ENCODE measurements at regions not wholly inside any gene's neighbourhood (a gene's known extent, or its start where the extent isn't known, plus 50 kb on each side); places are given as distances from the start of the nearest gene placed in this dataset.

DNA sequence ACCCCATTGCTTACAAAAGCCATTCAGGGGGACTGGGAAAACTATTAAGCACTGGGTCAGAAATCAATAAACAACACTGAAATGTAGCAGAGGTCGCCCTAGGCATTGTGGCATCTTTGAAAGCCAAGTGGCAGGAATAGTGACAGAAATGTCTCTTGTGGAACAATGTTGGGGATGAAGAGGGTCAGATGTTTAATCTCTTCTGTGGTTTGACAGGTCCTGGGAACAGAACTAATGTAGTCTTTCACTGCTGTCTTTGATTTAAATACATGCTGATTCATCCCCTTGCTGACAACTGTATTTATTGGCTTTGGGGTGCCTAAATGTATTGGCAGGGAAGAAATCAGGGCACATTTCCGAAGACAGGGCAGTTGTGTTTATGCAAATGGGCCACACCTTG lies 194.8 kb downstream of the ATG4C start:
- no peak for TF ChIP-seq CTCF (IDR thresholded peaks at IDR 0.05; ENCODE audit: insufficient read depth, low read length, poor library complexity, severe bottlenecking)
- DNase-seq (ENCODE audit: extremely low read depth, insufficient read length): no peak
- Histone ChIP-seq H3K27me3 (replicated peaks; ENCODE audit: control insufficient read depth, insufficient read depth, low read length) (no peaks in the 10 kb centered on the region), H3K4me3 (replicated peaks; ENCODE audit: low read depth, low read length) (no peak overlapping the region), H3K36me3 (ENCODE audit: control insufficient read depth, insufficient read depth, low read length) (no peaks in the 10 kb centered on the region)

- no peaks in the 10 kb centered on the region for H3K27me3 ChIP-seq (replicated peaks; ENCODE audit: control insufficient read depth, insufficient read depth, low read length)
- H3K36me3 ChIP-seq (ENCODE audit: control insufficient read depth, insufficient read depth, low read length): no peaks in the 10 kb centered on the region
- no peak overlapping the region for H3K4me3 ChIP-seq (replicated peaks; ENCODE audit: low read depth, low read length)
- no peak for TF ChIP-seq CTCF (IDR thresholded peaks at IDR 0.05; ENCODE audit: insufficient read depth, low read length, poor library complexity, severe bottlenecking)
- no peak for DNase-seq (ENCODE audit: extremely low read depth, insufficient read length)
Measured at GRCh38 chr1:62981434-62981833, 197.5 kb downstream of the ATG4C start.

DNA sequence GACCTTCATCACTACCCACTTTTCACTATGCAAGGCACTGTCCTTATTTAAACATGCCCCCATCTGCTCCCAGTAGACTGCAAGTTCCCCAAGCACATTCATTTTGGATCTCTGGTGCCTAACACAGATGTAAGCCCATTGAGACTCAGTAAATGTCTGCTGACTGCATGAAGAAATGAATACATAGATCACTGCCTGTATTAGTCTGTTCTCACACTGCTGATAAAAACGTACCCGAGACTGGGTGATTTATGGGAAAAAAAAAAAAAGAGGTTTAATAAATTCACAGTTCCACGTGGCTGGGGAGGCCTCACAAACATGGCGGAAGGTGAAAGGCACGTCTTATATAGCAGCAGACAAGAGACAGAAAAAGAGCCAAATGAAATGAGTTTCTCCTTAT lies 204.9 kb downstream of the ATG4C start:
- Histone ChIP-seq H3K27me3 (replicated peaks; ENCODE audit: control insufficient read depth, insufficient read depth, low read length) (no peaks in the 10 kb centered on the region), H3K4me3 (replicated peaks; ENCODE audit: low read depth, low read length) (no peak overlapping the region), H3K36me3 (ENCODE audit: control insufficient read depth, insufficient read depth, low read length) (no peaks in the 10 kb centered on the region)
- no peak for TF ChIP-seq CTCF (IDR thresholded peaks at IDR 0.05; ENCODE audit: insufficient read depth, low read length, poor library complexity, severe bottlenecking)
- DNase-seq (ENCODE audit: extremely low read depth, insufficient read length): no peak

DNA sequence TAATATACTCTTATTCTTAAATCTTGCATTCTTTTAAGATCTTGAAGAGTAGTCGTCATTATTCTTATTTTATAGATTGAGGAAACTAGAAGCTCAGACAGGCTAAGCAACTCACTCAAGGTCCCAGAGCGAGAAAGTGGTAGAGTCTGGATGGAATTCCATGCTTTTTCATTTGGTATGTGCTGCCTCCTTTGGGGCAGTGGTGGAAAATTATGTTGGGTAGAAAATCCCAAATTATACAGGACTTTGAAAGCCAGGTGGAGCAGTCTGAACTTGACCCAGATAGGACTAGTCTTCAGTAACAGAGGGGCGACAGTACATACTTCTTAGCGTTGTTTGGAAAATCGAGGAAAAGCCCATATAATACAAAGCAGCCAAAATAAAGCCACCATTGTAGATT lies 205.6 kb downstream of the ATG4C start:
- no peak for TF ChIP-seq CTCF (IDR thresholded peaks at IDR 0.05; ENCODE audit: insufficient read depth, low read length, poor library complexity, severe bottlenecking)
- DNase-seq (ENCODE audit: extremely low read depth, insufficient read length): no peak
- Histone ChIP-seq H3K27me3 (replicated peaks; ENCODE audit: control insufficient read depth, insufficient read depth, low read length) (no peaks in the 10 kb centered on the region), H3K4me3 (replicated peaks; ENCODE audit: low read depth, low read length) (no peak overlapping the region), H3K36me3 (ENCODE audit: control insufficient read depth, insufficient read depth, low read length) (no peaks in the 10 kb centered on the region)

DNA sequence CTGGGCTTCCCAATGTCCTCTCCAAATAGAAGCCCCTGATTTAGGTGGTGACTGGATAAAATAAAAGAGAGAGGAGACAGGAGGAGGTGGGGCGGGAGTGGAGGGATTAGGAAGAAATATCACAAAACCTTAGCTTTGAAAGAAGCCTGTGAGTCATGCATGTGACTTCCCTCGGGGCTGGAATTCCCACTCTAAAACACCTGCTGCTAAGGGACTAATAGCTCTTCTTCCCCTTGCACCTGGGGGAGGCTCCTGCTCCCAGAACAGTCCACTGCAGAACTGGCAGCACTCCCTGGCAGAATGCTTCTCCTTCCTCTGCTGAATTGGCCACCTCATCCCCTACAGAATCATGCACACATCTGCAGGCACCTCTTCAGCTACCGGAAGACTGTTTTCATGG lies 207.2 kb downstream of the ATG4C start:
- DNase-seq (ENCODE audit: extremely low read depth, insufficient read length): no peak
- no peak overlapping the region for H3K4me3 ChIP-seq (replicated peaks; ENCODE audit: low read depth, low read length)
- no peaks in the 10 kb centered on the region for H3K36me3 ChIP-seq (ENCODE audit: control insufficient read depth, insufficient read depth, low read length)
- no peaks in the 10 kb centered on the region for H3K27me3 ChIP-seq (replicated peaks; ENCODE audit: control insufficient read depth, insufficient read depth, low read length)
- TF ChIP-seq CTCF (IDR thresholded peaks at IDR 0.05; ENCODE audit: insufficient read depth, low read length, poor library complexity, severe bottlenecking): no peak

DNA sequence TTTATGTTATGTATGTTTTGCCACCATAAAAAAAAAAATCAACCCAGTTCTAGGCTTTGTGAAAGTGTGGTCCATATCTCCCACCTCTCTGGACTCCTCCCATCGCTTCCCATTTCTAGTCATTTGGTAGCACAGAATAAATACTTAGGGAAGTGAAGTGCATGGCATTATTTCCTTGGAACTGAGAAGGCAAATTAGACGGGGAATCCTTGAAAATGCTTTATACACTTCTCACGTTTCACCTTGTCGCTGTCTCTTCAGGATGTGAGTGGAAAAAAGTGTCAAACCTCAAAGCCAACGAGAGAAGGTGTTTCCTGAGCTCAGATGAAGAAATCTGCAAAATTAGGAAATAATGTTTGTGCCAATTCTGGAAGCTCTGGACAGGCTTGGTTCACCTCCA lies 209.9 kb downstream of the ATG4C start:
- Histone ChIP-seq H3K4me3 (replicated peaks; ENCODE audit: low read depth, low read length) (no peak overlapping the region), H3K36me3 (ENCODE audit: control insufficient read depth, insufficient read depth, low read length) (no peaks in the 10 kb centered on the region), H3K27me3 (replicated peaks; ENCODE audit: control insufficient read depth, insufficient read depth, low read length) (no peaks in the 10 kb centered on the region)
- no peak for DNase-seq (ENCODE audit: extremely low read depth, insufficient read length)
- no peak for TF ChIP-seq CTCF (IDR thresholded peaks at IDR 0.05; ENCODE audit: insufficient read depth, low read length, poor library complexity, severe bottlenecking)

Data from GM06990 (cell line).